GM12864 (cell line): ENCODE measurements at regions not wholly inside any gene's neighbourhood (a gene's known extent, or its start where the extent isn't known, plus 50 kb on each side); places are given as distances from the start of the nearest gene placed in this dataset.

Experiments
- DNase-seq: peaks from one replicate; pipeline ENCODE4 v3.0.0-alpha.2; 2011; ENCODE audit warnings: low read depth
- H3K4me3 ChIP-seq: 2 replicates; pipeline ENCODE4 v1.5.1; 2011; ENCODE audit warnings: mild to moderate bottlenecking, low read depth, low read length, control low read depth
- CTCF ChIP-seq: IDR thresholded peaks from 2 replicates; pipeline ENCODE4 v1.5.1; 2011; ENCODE audit warnings: low read depth, mild to moderate bottlenecking, moderate library complexity, low read length, control low read depth, inconsistent platforms; ENCODE audit errors: missing control alignments

DNA sequence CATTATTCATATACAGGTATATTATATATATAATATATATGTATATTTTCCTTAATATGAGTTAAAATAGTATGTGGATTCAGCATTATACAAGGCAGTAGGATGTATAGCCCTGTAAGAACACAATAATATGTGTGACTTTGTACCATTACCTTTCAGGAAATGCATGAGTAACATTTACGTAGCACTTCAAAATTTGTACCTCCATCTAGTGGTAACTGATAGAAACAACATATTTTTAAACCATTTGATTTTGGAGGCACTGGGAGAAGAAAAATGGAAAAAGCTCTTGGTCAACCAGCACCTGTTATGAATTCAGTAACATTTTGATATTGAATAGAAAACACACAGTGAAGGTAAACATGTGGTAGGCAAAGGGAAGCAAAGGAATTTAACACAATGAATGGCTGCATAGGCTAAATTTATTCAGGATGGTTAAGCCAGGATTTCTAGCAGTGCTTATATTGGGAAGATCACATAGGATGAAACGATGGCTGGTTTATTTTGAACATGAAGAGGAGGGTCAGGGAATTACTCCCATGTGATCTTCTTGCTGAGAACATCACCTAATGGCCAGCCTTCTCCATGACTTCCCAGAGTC lies 565.5 kb downstream of the CCDC85A start:
- no peak for DNase-seq
- no peak overlapping the region for H3K4me3 ChIP-seq
- peak; percentile 39 for TF ChIP-seq CTCF

GRCh38 chr2:56753182-56753581 lies 569.4 kb downstream of the CCDC85A start:
- TF ChIP-seq CTCF = no peak
- H3K4me3 ChIP-seq = no peak overlapping the region
- DNase-seq = no peak

- no peak for DNase-seq
- no peak for TF ChIP-seq CTCF
- no peak overlapping the region for H3K4me3 ChIP-seq
Observed at GRCh38 chr2:56754066-56754615, 570.4 kb downstream of the CCDC85A start.

GRCh38 chr2:56754627-56755026 lies 570.8 kb downstream of the CCDC85A start:
- no peak overlapping the region for H3K4me3 ChIP-seq
- TF ChIP-seq CTCF = no peak
- DNase-seq = no peak

- H3K4me3 ChIP-seq = no peak overlapping the region
- no peak for TF ChIP-seq CTCF
- DNase-seq = no peak
Observed at GRCh38 chr2:56757884-56758545, 574.2 kb downstream of the CCDC85A start.

GRCh38 chr2:56763683-56764082 lies 579.9 kb downstream of the CCDC85A start:
- no peak for DNase-seq
- H3K4me3 ChIP-seq = no peak overlapping the region
- TF ChIP-seq CTCF = no peak
